Colon (tissue), 2 donors: ENCODE measurements at regions not wholly inside any gene's neighbourhood (a gene's known extent, or its start where the extent isn't known, plus 50 kb on each side); places are given as distances from the start of the nearest gene placed in this dataset.

Experiments used
- FAIRE-seq: peaks from 2 replicates; lab custom pipeline; 2012; peaks lifted over from hg19 to GRCh38; lab: Jason Lieb, UNC
- donor health status: control.
- donor health status: control.

DNA sequence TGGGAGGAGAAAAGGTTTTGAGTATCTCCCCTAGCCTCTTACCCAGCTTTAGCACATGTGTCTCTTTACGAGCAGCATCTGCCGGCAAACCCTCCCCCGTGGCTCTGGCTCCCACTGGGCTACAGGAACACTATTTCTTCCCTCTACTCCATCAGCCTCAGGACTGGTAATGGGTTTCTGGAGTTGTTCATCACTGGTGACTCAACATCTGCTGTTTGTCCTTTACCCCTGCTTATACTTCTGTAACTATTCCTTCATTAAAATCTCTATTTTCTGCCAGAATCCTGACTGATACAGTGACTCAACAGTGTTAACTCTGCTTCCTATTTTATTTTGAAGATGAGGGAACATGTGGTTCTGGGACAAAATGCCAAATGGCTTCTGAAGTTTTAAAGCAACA lies 437.3 kb upstream of the HTR2A start:
- no peak for FAIRE-seq

DNA sequence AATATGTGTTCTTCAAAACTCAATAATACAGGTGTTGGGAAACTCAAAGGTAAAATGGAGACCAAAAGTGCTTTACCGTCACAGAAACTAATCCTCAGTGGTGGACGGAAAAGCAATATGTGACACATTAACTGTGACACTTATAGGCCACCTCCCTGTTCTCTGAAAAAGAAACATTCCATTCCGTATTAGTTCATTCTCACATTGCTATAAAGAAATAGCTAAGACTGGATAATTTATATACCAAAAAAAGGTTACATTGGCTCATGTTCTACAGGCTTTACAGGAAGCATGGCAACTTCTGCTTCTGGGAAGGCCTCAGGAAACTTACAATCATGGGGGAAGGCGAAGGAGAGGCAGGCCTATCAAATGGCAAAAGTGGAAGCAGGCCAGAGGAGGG lies 435.3 kb upstream of the HTR2A start:
- no peak for FAIRE-seq

DNA sequence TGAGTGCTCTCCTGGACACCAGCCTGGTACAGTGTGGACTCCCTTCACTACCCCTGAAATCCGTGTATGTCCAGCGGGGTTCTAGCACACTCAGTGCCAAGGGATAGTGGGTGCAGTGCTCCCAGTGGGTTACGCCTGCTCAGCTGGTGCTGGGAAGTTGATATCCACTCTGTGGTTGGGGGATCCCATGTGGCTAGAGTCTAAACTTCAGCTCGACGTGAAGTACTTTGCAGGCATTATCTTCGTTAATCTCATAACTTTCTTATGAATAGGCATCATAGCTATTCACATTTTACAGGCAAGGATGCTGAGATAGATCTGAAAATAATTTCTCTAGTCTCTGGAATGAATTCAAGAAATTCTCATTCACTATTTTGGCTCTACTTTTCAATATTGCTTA lies 433.2 kb upstream of the HTR2A start:
- no peak for FAIRE-seq

DNA sequence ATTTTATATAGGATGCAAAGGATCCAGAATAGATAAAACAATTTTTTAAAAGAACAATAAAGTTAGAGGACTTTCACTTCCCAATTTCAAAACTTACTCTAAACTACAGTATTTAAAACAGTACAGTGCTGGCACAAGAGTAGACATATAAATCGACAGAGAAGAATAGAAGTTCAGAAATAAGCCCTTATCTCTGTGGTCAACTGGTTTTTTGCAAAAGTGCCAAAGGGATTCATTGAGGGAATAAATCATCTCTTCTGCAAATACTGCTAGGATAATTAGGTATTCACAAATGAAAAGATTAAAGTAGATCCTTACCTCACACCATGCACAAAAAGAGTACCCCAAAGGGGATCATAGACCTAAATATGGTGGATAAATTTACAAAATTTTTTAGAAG lies 431.0 kb upstream of the HTR2A start:
- FAIRE-seq: no peak

DNA sequence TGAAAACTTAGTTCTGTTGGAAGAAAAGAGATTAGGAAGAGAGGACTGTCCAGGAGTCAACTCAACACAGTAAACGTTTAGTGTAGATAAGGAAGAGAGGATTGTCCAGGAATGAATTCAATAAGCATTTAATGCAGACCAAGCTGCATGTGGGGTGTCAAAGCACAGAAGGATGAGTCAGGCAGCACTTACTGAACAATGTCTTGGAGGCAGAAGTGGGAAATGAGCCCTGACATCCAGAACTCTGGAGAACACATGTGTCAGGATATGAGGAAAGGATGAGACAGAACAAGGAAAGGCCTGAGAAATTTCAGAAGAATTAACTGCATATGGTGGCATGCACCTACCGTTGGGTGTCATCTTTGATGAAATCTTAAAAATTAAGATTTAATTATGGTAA lies 429.2 kb upstream of the HTR2A start:
- no peak for FAIRE-seq

DNA sequence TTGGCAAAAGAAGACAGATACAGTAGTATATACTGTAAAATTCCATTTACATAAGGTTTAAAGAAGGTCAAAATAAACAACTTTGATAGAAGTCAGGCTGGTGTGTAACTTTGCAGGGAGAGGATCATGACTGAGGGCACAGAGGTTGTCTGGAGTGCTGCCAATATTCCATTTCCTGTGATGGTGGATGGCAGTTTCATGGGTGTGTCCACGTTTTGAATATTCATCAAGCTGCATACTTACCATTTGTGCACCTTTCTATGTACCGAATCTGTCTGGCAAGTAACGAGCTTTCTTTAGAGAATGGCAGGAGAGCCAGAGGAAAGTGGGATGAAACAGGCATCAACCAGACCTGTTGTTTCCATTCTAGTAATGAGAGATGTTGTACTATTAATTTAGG lies 420.5 kb upstream of the HTR2A start:
- no peak for FAIRE-seq

DNA sequence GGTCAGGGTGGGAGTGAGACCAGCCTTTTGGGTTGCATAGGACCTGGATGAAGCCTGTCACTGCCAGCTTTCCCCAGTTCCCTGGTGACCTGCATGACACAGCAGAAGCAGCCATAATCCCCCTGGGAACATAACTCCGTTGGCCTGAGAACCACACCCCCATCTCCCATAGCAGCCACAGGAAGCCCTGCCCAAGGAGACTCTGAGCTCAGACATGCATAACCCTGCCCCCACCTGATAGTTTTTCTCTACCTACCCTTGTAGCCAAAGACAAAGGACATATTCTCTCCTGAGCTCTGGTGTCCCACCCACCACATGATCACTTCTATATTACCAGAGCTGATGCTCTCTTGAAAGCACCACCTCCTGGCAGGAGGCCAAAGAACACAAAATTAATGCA lies 413.5 kb upstream of the HTR2A start:
- FAIRE-seq: no peak

DNA sequence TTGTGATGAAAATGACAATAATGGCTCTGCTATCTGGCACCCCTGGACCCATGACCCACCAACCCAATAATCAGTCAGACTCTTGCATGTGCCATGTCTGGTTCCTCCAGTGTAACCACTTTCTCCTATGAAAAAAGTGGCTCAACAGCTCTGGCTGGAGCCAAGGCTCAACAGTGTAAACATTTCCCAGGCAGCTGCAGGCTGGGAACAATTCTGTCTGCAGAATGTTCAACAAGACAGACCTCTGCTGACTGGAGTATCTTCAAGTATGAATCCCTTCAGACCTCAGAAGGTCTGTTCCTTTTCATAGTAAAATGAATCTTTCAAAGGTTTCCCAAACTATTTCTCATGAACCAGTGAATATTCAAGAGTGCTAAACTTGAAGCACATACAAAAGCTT lies 410.1 kb upstream of the HTR2A start:
- no peak for FAIRE-seq

DNA sequence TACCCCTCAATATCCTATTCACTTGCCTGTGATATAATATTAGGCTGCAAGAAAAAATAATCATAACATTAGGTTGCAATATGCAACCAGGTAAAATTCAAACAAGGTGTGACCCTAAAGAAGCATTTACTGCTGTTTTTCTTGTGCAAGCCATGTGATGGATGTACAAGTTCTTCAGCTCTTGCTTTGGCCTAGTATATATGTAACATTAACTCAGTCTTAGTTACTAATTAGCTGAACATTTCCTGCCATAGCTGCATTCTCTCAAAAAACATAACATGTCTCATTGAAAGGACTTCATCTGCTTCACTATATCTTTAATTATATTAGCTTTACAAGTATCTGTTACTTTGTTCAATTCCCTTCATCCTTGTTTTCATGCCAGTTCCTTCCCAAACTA lies 406.8 kb upstream of the HTR2A start:
- FAIRE-seq: no peak

DNA sequence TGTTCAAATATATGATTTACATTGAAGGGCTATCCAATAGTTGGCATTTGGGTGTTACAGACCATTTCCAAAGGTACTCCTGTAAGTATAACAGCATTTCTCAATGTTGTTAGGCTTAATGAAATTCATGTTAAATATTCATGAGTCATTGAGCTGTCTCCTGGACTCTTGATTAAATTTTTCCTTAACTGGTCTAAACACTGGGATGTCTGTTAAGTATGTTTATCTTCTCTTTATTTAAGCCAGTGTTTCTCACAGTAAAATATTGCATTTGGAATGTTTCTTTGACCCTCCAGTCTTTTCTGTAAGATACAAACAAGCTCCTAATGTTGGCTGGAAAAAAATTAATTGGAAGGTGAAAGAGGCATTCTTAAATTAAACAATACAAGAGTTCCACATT lies 402.5 kb upstream of the HTR2A start:
- no peak for FAIRE-seq

DNA sequence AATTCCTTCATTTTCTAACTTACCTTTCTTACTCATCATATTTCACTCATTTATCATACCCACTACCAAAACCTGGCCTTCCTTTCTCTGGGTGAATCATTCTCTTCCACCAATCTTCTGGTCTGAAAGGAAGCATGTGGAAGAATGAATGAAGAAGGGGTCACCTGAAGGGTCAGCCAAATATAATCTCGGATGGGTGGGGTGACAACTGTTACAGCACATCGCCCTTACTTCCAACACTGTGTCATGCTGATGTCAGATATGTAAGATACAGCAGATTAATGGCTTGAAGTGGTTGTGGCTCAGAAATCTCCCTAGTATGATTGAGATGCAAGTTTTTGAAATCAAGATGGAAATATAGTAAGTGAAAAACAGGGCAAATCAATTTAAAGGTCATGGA lies 401.7 kb upstream of the HTR2A start:
- no peak for FAIRE-seq

DNA sequence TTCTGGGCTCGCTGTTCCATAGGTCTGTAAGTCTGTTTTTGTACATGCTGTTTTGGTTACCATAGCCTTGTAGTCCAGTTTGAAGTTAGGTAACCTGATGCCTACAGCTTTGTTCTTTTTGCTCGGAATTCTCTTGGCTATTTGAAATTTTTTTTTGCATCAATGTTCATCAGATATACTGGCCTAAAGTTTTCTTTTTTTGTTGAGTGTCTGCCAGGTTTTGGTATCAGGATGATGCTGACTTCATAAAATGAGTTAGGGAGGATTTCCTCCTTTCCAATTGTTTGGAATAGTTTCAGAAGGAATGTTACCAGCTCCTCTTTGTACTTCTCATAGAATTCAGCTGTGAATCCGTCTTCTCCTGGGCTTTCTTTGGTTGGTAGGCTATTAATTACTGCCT lies 397.8 kb upstream of the HTR2A start:
- no peak for FAIRE-seq

DNA sequence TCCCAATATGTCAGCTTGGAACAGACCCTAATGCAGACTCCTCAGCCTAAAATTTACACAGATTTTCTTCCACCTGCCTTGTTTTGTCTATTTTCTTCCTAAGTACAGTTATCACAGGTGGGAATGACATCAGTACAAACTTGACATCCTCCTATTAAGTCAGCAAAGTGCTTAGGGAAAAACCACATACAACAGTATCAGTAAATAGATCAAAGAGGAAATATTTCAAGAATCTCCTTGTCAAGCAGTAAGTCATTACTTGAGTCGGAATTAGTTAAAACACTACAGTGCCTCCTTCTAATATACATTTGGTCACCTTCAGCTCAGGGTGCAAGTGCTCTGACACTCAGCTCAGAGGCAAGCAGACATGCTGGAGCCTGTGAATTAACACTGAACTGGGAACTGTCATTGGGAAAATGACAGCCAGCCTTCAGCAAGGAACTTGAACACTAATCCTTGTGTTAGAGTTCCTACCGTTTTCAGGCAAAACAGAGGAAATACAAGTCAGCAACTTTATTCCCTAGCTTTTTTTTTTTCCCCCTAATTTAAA lies 394.3 kb upstream of the HTR2A start:
- no peak for FAIRE-seq

DNA sequence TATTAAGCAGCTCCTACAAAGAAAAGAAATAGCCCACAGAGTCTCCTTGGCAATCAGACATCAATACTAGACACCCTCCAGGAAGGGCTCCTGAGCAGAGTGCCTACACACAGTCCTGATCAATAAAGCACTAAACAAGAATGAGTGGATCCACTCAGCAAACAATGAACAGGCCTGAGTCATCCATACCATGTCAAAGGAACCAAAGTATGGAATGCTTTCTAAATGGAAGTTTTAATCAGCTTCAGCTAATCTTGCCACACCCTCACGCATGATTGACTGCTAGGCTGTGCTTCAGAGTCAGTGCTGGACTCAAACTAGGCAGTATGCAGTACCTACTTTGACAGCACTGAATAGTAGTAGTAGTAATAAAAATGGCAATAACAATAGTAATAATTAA lies 392.7 kb upstream of the HTR2A start:
- FAIRE-seq: no peak

DNA sequence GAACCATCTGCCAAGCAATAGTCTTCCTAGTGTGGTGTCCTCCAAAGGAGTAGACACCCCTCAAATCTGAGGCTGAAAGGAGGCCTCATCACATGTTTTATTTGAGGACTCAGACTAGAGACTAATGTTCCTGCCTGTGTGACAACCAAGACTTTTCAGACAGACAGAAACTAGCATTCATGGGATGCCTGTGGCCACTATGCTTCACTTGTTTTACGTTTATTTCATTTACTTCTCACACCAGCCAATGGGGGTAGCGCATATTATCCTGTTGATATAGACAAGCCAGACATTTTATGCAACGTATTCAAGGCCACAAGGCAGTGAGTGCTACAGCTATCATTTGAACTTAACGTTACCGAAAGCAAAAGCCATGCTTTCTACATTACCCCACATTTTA lies 391.7 kb upstream of the HTR2A start:
- FAIRE-seq: no peak

DNA sequence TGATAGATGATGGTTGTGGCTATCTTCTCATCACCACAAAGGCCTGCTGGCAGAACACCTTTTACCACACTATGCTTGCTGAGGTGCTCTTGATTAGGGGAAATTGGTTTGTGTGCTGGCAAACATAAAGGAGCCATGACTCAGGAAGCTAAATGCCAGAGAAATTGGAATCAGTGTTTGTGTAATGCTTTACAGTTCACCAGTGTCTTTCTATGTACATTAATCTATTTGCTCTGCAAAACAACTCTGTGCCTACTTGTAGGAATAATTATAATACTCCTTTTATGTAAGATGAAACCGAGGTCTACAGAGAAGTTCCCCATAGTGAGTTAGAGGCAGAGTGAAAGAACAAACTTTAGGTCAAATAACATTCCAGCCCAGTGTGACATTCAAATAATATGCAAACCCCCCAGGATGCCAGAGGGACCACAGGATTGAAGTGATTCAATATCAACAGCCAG lies 390.5 kb upstream of the HTR2A start:
- FAIRE-seq: no peak

DNA sequence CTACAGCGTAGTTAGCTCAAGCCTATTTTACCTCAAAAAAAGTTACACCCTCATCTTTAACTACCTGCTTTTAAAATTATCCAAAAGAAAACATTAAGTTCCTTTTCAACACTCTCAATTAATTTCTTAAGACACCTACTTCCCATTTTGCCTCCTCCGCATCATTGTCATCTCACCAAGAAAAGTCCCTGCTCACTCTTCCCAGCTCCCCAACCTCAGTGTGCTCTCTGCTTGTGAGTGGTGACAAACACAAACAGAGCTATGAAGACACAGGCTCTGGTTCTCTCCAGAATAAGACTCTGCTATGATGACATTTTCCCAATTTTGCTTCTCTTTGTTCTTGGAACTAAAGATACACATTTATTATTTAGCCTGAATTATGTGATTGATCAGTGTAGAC lies 385.1 kb upstream of the HTR2A start:
- FAIRE-seq: no peak

DNA sequence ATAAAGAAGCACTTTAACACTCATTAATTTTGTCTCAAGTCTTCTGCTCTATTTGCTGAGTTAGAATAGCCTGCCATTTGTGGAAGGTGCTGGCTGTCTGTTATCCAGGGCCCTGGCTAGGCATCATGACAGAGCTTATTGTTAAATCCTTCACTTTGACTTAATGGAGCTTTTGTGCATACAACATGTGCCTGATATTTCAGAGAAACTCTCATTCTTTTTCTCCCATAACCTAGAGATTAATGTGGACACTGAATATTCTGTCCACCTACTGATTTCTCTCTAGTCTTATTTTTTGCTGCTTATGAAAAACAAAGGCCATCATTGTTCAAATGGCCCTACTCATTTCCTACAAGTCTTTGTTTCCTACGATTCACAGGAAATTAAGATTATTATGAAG lies 383.1 kb upstream of the HTR2A start:
- FAIRE-seq: no peak

DNA sequence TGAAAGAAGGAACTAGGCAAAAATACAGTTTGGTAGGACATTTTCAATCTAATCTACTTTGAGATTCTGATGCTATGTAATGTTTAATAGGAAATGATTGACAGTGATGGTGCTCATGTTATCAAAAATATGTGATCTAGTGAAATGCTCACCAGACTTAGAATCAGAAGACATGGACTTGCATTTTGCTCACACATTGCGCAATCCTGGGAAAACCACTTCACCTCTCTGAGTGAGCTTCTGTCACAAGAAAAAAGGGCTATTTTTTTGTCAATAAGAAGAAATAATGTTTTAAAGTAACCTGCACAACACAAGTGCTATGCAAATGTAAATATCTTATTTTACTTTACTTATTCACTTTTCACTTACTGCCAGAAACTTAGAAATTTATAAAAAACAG lies 380.9 kb upstream of the HTR2A start:
- FAIRE-seq: no peak

DNA sequence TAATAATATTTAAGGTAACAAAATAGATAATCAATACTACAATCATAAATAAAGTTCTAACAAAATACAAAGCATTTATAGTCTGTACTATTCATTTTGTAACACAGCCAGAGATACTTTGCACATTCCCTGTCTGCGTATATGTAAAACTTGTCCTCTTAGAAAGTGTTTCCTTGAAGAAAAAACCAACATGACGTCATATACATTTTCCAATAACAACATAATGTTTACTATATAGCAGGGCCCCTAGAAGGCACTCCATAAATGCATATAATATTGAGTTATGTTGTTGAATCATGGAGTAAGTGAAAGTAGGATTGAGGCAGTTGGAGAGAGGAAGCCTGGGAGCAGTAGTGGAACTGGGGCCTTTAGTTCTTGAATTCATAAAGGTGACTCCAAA lies 371.4 kb upstream of the HTR2A start:
- FAIRE-seq: no peak

DNA sequence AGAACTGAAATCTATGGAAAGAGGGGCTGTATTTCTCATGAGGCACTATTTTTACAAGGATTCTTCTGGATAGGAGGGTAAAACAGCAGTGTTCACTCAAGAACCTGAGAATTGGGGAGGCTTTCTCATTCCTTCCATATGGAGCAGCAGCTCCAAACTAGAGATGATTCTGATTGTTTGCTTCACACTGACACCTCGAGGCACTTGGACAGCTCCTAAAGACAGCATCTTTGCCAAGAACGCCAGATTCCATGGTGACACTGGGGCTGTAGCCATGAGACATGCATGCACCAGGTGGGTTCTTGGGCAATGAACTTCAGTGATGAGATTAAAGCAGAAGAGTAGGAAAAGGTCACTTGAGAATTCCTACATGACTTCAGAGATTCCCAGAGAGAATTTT lies 361.5 kb upstream of the HTR2A start:
- FAIRE-seq: no peak

DNA sequence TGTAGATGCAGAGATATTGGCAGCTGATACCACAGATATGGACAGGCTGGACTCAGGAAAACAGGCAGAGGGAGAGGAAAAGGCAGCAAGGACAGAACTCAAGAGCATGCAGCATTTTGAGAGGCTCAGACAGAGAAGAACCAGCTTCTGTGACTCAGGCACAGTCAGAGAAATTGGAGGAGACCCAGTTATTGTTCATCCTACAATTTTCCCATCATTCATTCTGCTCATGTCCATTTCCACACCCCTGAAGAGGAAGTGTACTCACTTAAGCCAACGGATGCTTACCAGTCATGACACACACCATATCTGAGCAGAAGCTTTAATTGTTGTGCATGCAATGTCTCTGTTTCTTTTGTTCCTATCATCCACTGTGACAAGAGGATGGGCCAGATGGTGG lies 359.8 kb upstream of the HTR2A start:
- FAIRE-seq: no peak

DNA sequence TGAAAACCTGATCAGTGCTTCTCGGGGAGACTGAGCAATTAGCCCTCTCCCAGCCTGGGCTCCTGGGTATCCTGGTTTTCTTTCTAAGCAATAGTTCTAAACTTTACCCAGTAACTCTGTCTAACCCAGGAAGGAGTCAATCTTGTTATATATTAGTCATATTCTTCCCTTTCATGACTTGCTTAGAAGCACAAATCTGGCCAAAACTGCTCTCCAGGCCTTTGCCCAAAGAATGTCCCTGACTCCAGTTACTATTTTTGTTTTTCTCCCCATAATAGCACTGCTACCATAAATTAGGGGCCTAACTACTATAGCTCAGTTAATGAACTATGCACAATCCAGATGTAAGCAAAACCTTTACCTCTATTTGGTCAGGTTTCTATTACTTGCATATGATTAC lies 355.8 kb upstream of the HTR2A start:
- no peak for FAIRE-seq

DNA sequence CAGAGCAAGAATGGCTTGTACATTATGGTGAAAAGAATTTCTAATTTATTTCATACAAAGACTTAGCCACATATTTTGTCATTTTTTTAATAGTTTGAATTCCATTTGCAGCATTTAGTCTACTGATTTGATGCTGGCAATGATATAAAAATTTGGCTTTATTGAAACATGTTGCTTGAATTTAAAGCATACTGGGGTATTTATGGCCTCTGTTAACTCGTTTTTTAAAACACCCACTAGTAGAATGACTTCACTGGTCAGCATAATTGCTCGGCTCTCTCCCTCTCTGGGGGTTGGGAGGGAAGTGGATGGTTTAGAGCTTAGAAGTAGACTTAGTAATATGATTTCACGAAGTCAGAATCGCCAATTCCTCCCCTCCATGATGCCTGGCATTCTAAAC lies 354.9 kb upstream of the HTR2A start:
- no peak for FAIRE-seq

DNA sequence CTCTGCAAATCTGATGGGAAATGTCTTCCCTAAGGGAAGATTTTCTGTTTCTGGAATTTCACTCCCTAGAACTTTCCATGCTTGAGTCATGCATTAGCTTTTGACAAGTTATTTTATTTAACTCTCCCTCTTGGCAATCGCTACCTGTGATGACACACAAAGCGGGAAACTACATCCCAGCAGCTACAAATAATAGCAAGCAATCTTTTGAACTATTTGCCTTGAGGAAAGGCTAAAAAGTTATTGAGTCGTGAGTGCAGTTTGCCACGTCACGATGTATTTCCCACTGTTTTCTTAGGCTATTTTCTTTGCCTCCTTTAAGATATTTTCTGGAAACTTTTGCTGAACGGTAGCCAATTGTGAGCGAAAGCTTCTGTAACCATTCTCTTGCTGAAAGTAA lies 353.3 kb upstream of the HTR2A start:
- FAIRE-seq: no peak
